ENCODE measurements at regions not wholly inside any gene's neighbourhood (a gene's known extent, or its start where the extent isn't known, plus 50 kb on each side); places are given as distances from the start of the nearest gene placed in this dataset.
"Not testable (repeated sequence)": the region's sequence is repeated elsewhere in the genome, so short reads cannot be mapped to it uniquely, and the experiment has no call there.

DNA sequence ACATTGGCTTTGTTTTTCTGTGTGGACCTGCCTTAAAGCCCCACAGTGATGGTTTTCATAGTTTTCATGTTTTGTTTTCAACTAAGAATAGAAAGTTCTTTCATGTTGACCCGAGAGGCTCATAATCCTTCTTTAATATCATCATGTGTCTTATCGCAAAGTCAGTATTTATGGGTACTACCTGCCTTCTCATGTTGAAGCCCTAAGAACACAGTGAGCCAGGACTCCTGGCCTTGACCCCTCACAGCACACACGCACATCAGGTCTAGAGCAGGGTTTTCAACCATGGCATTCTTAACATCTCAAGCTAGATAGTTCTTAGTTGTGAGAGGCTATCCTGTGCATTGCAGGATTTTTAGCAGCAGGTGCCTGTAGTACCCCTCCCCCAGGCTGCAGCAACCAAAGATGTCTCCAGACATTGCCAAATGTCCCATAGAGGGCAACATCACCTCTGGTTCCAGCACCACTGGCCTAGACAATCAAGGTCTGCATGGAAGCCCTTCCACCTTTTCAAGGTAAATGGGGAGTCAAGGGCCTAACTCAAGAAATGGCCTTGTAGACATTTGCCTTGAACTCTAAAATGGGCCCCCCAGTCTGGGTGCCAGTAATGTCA is 118.3 kb downstream of the MTHFS start:
- Histone ChIP-seq H3K4me1 (ENCODE audit: control insufficient read depth, low read length) (no peaks in the 10 kb centered on the region), H3K79me2 (ENCODE audit: control insufficient read depth, low read length) (no peaks in the 10 kb centered on the region), H4K20me1 (ENCODE audit: control insufficient read depth, insufficient read depth, low read depth, low read length) (no peaks in the 10 kb centered on the region), H3F3A (ENCODE audit: control insufficient read depth, insufficient read depth) (no peaks in the 10 kb centered on the region), H3K4me2 (ENCODE audit: low read length) (no peak overlapping the region), H3K9me3 (ENCODE audit: control insufficient read depth, insufficient read depth, low read length) (no peaks in the 10 kb centered on the region), H3K27me3 (ENCODE audit: control insufficient read depth, low read length) (no peaks in the 10 kb centered on the region), H3K9me2 (replicated peaks; ENCODE audit: control insufficient read depth, low read length) (no peaks in the 10 kb centered on the region), H3K4me3 (ENCODE audit: low read length) (no peak overlapping the region), H3K36me3 (ENCODE audit: control insufficient read depth, low read length) (no peaks in the 10 kb centered on the region), H3K27ac (ENCODE audit: low read depth, low read length) (no peak overlapping the region)
- TF ChIP-seq, protein P1, sequence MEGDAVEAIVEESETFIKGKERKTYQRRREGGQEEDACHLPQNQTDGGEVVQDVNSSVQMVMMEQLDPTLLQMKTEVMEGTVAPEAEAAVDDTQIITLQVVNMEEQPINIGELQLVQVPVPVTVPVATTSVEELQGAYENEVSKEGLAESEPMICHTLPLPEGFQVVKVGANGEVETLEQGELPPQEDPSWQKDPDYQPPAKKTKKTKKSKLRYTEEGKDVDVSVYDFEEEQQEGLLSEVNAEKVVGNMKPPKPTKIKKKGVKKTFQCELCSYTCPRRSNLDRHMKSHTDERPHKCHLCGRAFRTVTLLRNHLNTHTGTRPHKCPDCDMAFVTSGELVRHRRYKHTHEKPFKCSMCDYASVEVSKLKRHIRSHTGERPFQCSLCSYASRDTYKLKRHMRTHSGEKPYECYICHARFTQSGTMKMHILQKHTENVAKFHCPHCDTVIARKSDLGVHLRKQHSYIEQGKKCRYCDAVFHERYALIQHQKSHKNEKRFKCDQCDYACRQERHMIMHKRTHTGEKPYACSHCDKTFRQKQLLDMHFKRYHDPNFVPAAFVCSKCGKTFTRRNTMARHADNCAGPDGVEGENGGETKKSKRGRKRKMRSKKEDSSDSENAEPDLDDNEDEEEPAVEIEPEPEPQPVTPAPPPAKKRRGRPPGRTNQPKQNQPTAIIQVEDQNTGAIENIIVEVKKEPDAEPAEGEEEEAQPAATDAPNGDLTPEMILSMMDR (IDR thresholded peaks at IDR 0.05; ENCODE audit: low read depth, low read length, poor library complexity, severe bottlenecking): no peak

DNA sequence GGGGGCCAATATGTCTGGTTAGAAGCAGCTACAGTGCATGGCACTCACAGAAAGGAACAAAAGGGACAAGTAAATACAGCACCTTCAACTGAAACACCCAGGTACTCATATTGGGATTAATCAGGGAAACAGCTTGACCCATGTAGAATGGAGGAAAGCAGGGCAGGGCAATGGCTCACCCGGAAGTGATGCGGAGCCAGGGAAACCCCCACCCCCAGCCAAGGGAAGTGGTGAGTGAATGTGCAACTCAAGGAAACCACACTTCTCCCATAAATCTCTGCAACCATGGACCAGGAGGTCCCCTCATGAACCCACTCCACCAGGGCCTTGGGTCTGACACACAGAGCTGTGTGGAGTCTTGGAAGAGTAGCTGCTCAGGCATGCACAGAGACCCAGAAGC is 117.1 kb downstream of the MTHFS start:
- Histone ChIP-seq H3K9me2 (replicated peaks; ENCODE audit: control insufficient read depth, low read length) (no peaks in the 10 kb centered on the region), H3K4me2 (ENCODE audit: low read length) (no peak overlapping the region), H3K4me1 (ENCODE audit: control insufficient read depth, low read length) (no peaks in the 10 kb centered on the region), H3K4me3 (ENCODE audit: low read length) (no peak overlapping the region), H3K27me3 (ENCODE audit: control insufficient read depth, low read length) (no peaks in the 10 kb centered on the region), H3K9me3 (ENCODE audit: control insufficient read depth, insufficient read depth, low read length) (no peaks in the 10 kb centered on the region; the same call in 1 of the 2 replicates), H3K36me3 (ENCODE audit: control insufficient read depth, low read length) (no peaks in the 10 kb centered on the region), H3K27ac (ENCODE audit: low read depth, low read length) (no peak overlapping the region), H4K20me1 (ENCODE audit: control insufficient read depth, insufficient read depth, low read depth, low read length) (no peaks in the 10 kb centered on the region), H3F3A (ENCODE audit: control insufficient read depth, insufficient read depth) (no peaks in the 10 kb centered on the region), H3K79me2 (ENCODE audit: control insufficient read depth, low read length) (no peaks in the 10 kb centered on the region)
- no peak for TF ChIP-seq EZH2phosphoT487 (IDR thresholded peaks at IDR 0.05; ENCODE audit: borderline replicate concordance, low read length)
- TF ChIP-seq, protein P1 (IDR thresholded peaks at IDR 0.05; ENCODE audit: low read depth, low read length, poor library complexity, severe bottlenecking): no peak

- not testable (repeated sequence) for H3K9me3 ChIP-seq (ENCODE audit: control insufficient read depth, insufficient read depth, low read length); H4K20me1 ChIP-seq (ENCODE audit: control insufficient read depth, insufficient read depth, low read depth, low read length); H3K36me3 ChIP-seq (ENCODE audit: control insufficient read depth, low read length); H3K27ac ChIP-seq (ENCODE audit: low read depth, low read length); H3F3A ChIP-seq (ENCODE audit: control insufficient read depth, insufficient read depth); H3K4me2 ChIP-seq (ENCODE audit: low read length); H3K79me2 ChIP-seq (ENCODE audit: control insufficient read depth, low read length); H3K4me1 ChIP-seq (ENCODE audit: control insufficient read depth, low read length); H3K27me3 ChIP-seq (ENCODE audit: control insufficient read depth, low read length); H3K9me2 ChIP-seq (replicated peaks; ENCODE audit: control insufficient read depth, low read length); H3K4me3 ChIP-seq (ENCODE audit: low read length)
Measured at GRCh38 chr15:79782307-79782706, 114.5 kb downstream of the MTHFS start.
